ENCODE measurements at regions not wholly inside any gene's neighbourhood (a gene's known extent, or its start where the extent isn't known, plus 50 kb on each side); places are given as distances from the start of the nearest gene placed in this dataset.
"Not testable (repeated sequence)": the region's sequence is repeated elsewhere in the genome, so short reads cannot be mapped to it uniquely, and the experiment has no call there.

DNA sequence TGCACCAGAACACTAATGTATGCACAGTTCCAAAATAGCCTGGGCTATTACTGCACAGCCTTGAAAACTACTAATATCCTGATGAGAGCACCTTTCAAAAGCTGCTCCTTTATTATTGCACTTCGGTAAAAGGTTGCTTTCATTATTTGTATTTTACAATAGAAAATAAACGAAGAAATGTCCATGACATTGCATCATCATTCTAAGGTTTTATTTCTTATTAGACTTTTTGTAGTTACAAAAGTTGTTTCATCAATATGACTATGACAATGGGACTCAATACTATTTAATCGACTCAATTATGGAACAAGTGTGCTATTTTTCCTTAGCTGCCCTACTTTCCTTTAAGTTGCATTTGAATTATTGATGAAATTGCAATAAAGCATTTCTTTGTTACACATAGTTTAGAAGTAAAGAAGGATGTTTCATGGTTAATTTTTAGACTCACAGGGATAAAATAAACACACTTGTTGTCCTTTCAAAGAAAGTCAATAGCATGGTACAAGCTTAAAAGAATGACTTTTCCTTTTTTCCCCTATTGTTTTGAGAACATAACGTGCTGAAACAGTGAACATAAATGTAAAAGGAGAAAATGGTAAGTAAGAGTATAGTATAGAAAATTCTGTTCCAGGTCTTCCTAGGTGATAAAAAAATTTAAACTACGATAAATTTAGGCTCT is 407.6 kb downstream of the BCAT1 start:
- intact Hi-C loops (cut with micrococcal nuclease): no loop called here
- ATAC-seq (no peak), DNase-seq (no peak)

DNA sequence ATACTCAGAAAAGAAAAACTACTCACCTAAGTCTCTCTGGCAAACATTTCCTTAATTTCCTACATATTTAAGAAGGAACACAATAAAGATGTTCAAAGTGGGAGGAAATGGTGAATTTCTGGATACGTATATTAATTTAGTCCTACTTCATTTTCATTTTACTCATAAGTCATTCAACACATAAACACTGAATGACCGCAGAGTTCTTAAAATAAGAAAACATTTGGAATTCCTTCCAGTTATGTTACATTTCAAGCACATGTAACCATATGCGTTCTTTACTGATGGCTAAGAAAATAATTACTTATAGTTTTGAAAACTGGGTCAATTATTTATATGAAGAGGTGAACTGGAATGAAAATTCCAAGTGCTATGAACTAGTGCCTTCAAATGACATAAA is 409.3 kb downstream of the BCAT1 start:
- DNase-seq (no peak), ATAC-seq (no peak)
- intact Hi-C loops (cut with micrococcal nuclease): no loop called here

- intact Hi-C loops (cut with micrococcal nuclease): no loop called here
- ATAC-seq: no peak
- DNase-seq: no peak
Measured at GRCh38 chr12:24537083-24537860, 411.6 kb downstream of the BCAT1 start.

DNA sequence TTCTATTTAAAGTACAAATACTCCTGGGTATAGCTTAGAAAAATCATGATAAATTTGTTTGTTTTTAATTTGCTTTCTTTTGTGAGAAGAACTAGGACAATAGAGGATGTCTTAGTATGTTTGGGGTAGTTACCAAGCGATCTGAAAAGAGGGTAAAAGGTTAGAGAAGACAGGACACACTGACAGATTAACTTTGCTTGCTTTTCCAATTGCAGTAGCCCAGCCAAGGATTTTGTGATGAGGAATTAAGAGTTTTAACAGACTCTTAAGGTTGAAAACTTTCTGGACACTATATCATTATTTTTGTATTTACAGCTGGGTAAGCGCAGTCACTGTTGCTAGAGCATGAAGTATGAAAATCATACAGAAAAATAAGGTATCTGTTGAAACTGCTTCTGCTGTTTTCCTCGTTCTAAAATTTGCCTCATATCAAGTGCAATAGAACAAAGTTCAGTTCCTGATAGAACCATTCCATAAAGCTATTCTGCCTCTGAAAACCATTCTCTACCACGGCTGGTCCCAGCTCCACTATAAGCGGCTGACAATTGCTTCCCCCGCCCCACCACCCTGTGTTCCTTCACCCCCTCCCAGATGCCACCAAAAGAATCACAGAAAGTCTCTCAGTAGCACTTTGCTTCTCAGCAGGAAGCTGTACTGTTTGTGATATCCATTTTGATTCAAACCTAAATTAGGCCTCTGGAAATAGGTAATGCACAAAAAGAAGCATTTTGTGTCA is 413.4 kb downstream of the BCAT1 start:
- ATAC-seq (peak; percentile 36), DNase-seq (no peak)
- intact Hi-C loops (cut with micrococcal nuclease): no loop called here

DNA sequence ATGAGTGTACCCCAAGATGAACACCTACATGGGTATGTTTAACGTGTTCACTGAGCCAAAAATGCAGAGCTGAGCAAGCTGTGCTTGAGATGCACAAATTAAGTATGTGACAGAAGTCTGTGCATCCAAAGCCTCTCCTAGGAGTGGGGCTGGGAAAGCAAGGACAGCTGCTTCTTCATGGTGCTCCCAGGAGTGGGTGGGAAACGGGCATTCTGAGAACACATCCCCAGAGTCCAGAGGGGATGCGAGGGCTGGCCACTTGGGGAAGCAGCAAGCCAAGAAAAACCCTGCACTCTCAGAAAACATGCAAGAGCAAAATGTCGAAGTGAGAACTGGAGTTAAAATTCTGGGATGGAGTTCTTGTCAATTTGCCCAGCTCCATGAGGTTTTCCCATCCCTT is 414.3 kb downstream of the BCAT1 start:
- peak; percentile 48 for DNase-seq
- intact Hi-C loops (cut with micrococcal nuclease): no loop called here

DNA sequence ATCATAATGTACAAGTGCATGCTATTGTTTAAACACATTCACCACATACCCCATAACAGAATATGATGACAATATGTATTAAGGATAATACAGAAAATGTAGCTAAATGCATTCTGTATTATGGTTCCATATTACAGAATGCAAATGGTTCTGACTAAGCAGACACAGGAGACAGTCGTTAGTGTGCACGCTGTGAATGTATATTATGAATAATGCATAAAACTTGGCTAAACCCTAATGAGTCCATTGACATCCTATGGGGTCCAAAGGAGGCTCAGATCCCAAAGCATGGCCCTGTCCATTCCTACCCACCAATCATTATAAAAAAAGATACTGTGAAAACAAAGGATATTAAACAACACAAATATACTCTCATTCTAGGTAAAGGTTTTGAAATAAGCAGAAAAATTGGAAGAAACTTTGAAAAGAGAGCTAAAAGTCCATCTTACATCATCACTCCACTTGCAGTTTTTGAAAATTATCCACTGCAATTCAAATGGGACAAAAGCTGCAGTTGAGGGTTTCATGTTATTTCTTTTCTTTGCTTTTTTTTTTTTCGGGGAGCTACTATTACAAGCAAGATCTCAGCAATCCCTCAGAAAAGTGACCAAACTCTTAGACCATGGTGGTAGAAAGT is 415.1 kb downstream of the BCAT1 start:
- ATAC-seq (no peak), DNase-seq (no peak)
- intact Hi-C loops (cut with micrococcal nuclease): no loop called here

More for the DNA sequence above, 414.3 kb downstream of the BCAT1 start:
- peak; percentile 86 for ATAC-seq

DNA sequence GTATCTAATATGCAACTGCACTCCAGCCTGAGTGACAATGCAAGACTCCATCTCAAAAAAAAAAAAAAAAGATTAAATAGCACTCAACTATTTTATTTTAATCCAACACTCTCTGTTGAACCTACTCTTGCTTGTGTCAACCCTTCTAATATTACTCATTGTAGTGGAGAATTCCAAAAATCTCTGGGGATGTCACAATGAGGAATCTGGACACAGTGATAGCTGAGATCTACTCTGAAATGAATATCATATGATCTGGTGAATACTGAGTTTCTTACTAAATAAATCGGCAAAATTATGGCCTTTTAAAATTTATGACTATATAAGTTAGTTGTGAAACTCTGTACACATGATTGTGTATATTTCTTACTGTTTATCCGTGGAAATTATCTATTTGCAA is 418.2 kb downstream of the BCAT1 start:
- DNase-seq: no peak
- peak; percentile 55 for ATAC-seq
- intact Hi-C loops (cut with micrococcal nuclease): no loop called here

DNA sequence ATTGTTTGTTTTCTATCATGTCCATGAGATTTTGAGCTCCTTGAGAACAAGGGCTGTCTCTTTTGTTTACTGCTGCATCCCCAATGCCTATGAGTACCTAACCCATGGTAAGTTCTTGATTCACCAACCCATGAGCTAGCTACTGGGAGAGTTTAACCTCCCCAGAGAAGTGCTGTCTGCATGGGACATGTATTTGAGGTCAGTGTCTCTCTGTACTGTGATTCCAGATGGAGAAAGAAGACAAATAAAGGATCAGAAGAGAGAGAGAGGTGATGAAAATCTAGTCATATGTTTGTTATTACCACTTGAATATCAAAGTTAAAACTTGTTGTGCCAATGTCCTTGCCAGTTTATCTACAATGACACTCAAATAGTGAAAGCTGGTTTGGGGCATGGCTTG is 421.8 kb downstream of the BCAT1 start:
- DNase-seq: no peak
- no peak for ATAC-seq
- intact Hi-C loops (cut with micrococcal nuclease): no loop called here

DNA sequence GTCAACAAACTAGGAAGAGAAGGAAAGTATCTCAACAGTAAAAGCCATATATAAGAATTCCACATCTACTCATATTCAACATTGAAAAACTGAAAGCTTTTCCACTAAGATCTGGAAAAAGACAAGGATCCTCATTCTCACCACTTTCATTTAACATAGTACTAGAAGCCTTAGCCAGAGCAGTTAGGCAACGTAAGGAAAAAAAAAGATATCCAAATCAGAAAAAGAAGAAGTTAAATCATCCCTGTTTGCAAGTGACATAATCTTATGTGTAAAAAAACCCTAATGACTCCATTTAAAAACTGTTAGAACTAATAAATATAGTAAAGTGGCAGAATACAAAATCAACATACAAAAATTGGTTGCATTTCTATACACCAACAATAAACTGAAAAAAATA is 426.2 kb downstream of the BCAT1 start:
- DNase-seq: no peak
- ATAC-seq: no peak
- intact Hi-C loops (cut with micrococcal nuclease): no loop called here

- ATAC-seq (no peak), DNase-seq (no peak)
- intact Hi-C loops (cut with micrococcal nuclease): no loop called here
Measured at GRCh38 chr12:24519759-24520158, 429.1 kb downstream of the BCAT1 start.

GRCh38 chr12:24517000-24517399 is 431.9 kb downstream of the BCAT1 start:
- ATAC-seq (no peak), DNase-seq (no peak)
- intact Hi-C loops (cut with micrococcal nuclease): no loop called here

GRCh38 chr12:24510581-24511125 is 438.2 kb downstream of the BCAT1 start:
- ATAC-seq: no peak
- intact Hi-C loops (cut with micrococcal nuclease): no loop called here

DNA sequence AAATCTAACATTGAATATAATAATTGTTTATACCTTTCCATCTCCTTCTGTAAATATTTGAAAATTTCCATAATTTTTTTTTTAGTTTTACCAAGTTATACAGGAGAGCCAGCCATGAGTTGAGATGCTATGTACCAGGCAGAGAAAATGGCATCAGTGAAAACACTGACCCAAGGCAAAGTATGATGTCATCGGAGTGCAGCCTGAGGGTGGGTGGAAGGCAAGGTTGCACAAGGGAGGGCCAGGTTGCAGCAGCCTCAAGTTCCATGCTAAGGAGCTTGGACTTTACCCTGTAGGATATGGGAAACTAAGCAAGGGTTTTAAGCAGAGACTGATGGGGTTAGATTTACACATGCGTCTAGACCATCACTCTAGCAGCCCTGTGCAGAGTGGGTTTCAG is 441.1 kb downstream of the BCAT1 start:
- intact Hi-C loops (cut with micrococcal nuclease): no loop called here
- no peak for ATAC-seq
- no peak for DNase-seq

More at GRCh38 chr12:24510581-24511125, 438.2 kb downstream of the BCAT1 start:
- DNase-seq: no peak

GRCh38 chr12:24505366-24506015 is 443.4 kb downstream of the BCAT1 start:
- DNase-seq (no peak), ATAC-seq (no peak)
- intact Hi-C loops (cut with micrococcal nuclease): no loop called here

DNA sequence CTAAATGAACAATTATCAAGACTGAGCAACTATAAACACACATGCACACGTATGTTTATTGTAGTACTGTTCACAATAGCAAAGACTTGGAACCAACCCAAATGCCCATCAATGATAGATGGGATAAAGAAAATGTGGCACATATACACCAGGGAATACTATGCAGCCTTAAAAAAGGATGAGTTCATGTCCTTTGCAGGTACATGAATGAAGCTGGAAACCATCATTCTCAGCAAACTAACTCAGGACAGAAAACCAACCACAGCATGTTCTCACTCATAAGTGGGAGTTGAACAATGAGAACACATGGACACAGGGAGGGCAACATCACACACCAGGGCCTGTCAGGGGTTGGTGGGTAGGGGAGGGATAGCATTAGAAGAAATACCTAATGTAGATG is 445.4 kb downstream of the BCAT1 start:
- DNase-seq; intact Hi-C loops (cut with micrococcal nuclease); ATAC-seq: not testable (repeated sequence)

DNA sequence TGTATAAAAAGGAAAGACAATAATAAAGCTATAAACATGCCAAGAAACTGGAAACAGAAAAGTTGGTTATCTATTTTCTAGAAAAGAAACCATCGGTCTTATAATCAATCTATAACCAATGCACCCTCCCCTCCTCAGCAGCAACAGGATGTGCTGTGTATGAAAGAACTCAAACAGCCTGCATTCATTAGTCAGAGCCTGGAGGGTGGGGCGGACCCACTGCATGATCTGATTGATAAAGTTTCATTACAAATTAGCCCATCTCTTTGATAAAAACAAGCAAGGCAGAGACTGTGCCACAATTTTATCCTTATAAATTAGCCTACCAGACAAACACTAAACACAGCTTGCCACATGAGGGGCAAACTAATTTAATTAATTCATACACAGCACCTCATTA is 448.1 kb downstream of the BCAT1 start:
- peak; percentile 38 for ATAC-seq
- intact Hi-C loops (cut with micrococcal nuclease): no loop called here
- no peak for DNase-seq

DNA sequence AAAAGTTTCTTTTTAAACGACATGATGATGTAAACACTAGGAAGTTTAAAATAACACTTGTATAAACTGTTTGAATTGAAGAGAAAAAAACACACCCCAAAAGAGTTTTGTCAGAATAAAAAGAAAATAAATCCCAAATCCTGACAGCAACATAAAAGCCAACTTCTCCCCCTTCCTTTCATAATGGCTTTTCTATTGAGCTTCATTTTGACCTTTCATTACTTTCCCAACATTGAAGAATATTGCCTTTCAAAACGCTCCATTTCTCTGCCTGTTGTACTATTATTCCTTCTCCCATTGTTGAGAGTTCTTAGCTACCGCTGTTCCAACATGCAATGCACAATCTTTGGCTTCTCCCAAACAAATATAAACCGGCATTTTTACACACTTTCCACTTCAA is 448.5 kb downstream of the BCAT1 start:
- DNase-seq (no peak), ATAC-seq (no peak)
- intact Hi-C loops (cut with micrococcal nuclease): no loop called here

- ATAC-seq: peak; percentile 84
- intact Hi-C loops (cut with micrococcal nuclease): no loop called here
- DNase-seq: no peak
Measured at GRCh38 chr12:24499151-24500146, 449.5 kb downstream of the BCAT1 start.

All from left ventricle myocardium superior (tissue), 1 donor.